HepG2 (cell line): ENCODE measurements at regions not wholly inside any gene's neighbourhood (a gene's known extent, or its start where the extent isn't known, plus 50 kb on each side); places are given as distances from the start of the nearest gene placed in this dataset.
"Not testable (repeated sequence)": the region's sequence is repeated elsewhere in the genome, so short reads cannot be mapped to it uniquely, and the experiment has no call there.

Experiments used
- ATAC-seq: fragments of 200-7000 bp; cut with Tn5 transposase; 3 replicates; pipeline ENCODE4 v1.9.1; 2020; ENCODE audit warnings: mild to moderate bottlenecking, moderate library complexity
- BruUV-seq: library from RNA; stranded (reverse); fragments of 400-500 nt; replicated peaks from 2 replicates; lab custom pipeline; 2021; lab: Mats Ljungman, UMichigan
- CTCF ChIA-PET: fragments of 300-600 bp; formaldehyde crosslinking; extraction: SDS; loops from one replicate; lab custom pipeline; 2021; ENCODE audit warnings: low total read pairs, inconsistent platforms, low intra/inter-chr PET ratio; lab: Yijun Ruan, JAX
- POLR2A ChIA-PET: fragments of 350-600 bp; sonication (Branson Sonifier 250); formaldehyde crosslinking; loops from one replicate; lab custom pipeline; 2020; ENCODE audit warnings: antibody characterized with exemption, inconsistent platforms; lab: Yijun Ruan, JAX
- DNase-seq: peaks from one replicate; pipeline ENCODE4 v3.0.0-alpha.2; 2015; ENCODE audit warnings: low spot score
- FAIRE-seq: peaks from 3 replicates; lab custom pipeline; 2011; peaks lifted over from hg19 to GRCh38; lab: Jason Lieb, UNC
- H2AFZ ChIP-seq: one replicate; pipeline ENCODE4 v1.6.1; 2011; ENCODE audit warnings: low read length, inconsistent platforms
- H3K27ac ChIP-seq: fragments of 300-600 bp; 3 replicates; pipeline ENCODE4 v1.8.0; 2011; ENCODE audit warnings: mixed run types, mild to moderate bottlenecking, mixed read lengths, low read length, inconsistent platforms; ENCODE audit not compliant: insufficient read depth; ENCODE audit errors: extremely low read length
- H3K27me3 ChIP-seq, 2 experiments: fragments of 200-600 bp in 1 of 2; 2 replicates in 1 of 2; 3 replicates in 1 of 2; pipeline versions ENCODE4 v1.6.0 to v1.8.0; 2011; ENCODE audit warnings: low read length in 2 of 2, mild to moderate bottlenecking in 2 of 2, moderate library complexity in 2 of 2, inconsistent platforms in 1 of 2; ENCODE audit not compliant: insufficient read depth in 2 of 2, control insufficient read depth in 1 of 2
- H3K36me3 ChIP-seq, 2 experiments: fragments of 200-600 bp in 1 of 2; replicated peaks in 1 of 2; 2 replicates in 1 of 2; 3 replicates in 1 of 2; pipeline versions ENCODE4 v1.5.1 to v1.8.0; 2011; ENCODE audit warnings: low read length in 2 of 2, inconsistent platforms in 1 of 2; ENCODE audit not compliant: insufficient read depth in 2 of 2, control insufficient read depth in 1 of 2
- H3K4me1 ChIP-seq: 2 replicates; pipeline ENCODE4 v1.5.1; 2012; ENCODE audit warnings: low read length, inconsistent platforms; ENCODE audit not compliant: insufficient read depth
- H3K4me2 ChIP-seq: 2 replicates; pipeline ENCODE4 v1.6.0; 2011; ENCODE audit warnings: low read depth, low read length, inconsistent platforms
- H3K4me3 ChIP-seq, 3 experiments: fragments of 200-600 bp in 1 of 3; sonication (generic), shearing (Covaris generic) in 1 of 3; replicated peaks in 1 of 3; 2 replicates each; pipeline ENCODE4 v1.5.1; 2011 to 2016; ENCODE audit warnings: low read length in 3 of 3, inconsistent platforms in 2 of 3, low read depth in 2 of 3, mild to moderate bottlenecking in 2 of 3, control low read depth in 1 of 3, mixed read lengths in 1 of 3; ENCODE audit not compliant: insufficient read depth in 1 of 3
- H3K79me2 ChIP-seq: one replicate; pipeline ENCODE4 v1.6.1; 2011; ENCODE audit warnings: low read length, inconsistent platforms; ENCODE audit not compliant: insufficient read depth
- H3K9ac ChIP-seq: 2 replicates; pipeline ENCODE4 v1.6.0; 2011; ENCODE audit warnings: mild to moderate bottlenecking, low read depth, low read length, inconsistent platforms; ENCODE audit not compliant: insufficient read depth
- H3K9me3 ChIP-seq: 2 replicates; pipeline ENCODE4 v1.5.1; 2012; ENCODE audit warnings: mild to moderate bottlenecking, low read length
- H4K20me1 ChIP-seq: 2 replicates; pipeline ENCODE4 v1.6.0; 2011; ENCODE audit warnings: inconsistent platforms, mild to moderate bottlenecking, low read length, moderate library complexity; ENCODE audit not compliant: insufficient read depth
- ATF1 ChIP-seq: IDR thresholded peaks from 2 replicates; pipeline ENCODE4 v1.6.1; 2016; ENCODE audit warnings: mild to moderate bottlenecking, control low read depth
- HNRNPK ChIP-seq: fragments of 200-400 bp; formaldehyde crosslinking; IDR thresholded peaks from 2 replicates; pipeline ENCODE4 v1.6.1; 2018; ENCODE audit warnings: low read length, low read depth, moderate library complexity, mild to moderate bottlenecking; ENCODE audit not compliant: poor library complexity, severe bottlenecking
- JUN ChIP-seq: sonication (generic); formaldehyde crosslinking; IDR thresholded peaks from 2 replicates; pipeline ENCODE4 v1.4.0; 2020; ENCODE audit warnings: mild to moderate bottlenecking, missing genetic modification reagents
- KDM1A ChIP-seq: IDR thresholded peaks from 2 replicates; pipeline ENCODE4 v1.6.1; 2016; ENCODE audit warnings: missing compliant biosample characterization
- NCOR1 ChIP-seq: fragments of 200-600 bp; sonication (generic); IDR thresholded peaks from 2 replicates; pipeline ENCODE4 v1.7.0; 2017; ENCODE audit warnings: antibody characterized with exemption, low read length, borderline replicate concordance
- REL ChIP-seq: sonication (generic); formaldehyde crosslinking; conservative IDR thresholded peaks from 2 replicates; pipeline ENCODE4 v1.8.0; 2022; ENCODE audit warnings: mild to moderate bottlenecking, missing genetic modification reagents, moderate library complexity
- TOE1 ChIP-seq: sonication (generic); formaldehyde crosslinking; IDR thresholded peaks from 2 replicates; pipeline ENCODE4 v1.4.0; 2020; ENCODE audit warnings: mild to moderate bottlenecking, missing genetic modification reagents
- ZBTB20 ChIP-seq: sonication (generic); formaldehyde crosslinking; IDR thresholded peaks from 2 replicates; pipeline ENCODE4 v1.8.1; 2023; ENCODE audit warnings: missing genetic modification reagents, low read depth, mild to moderate bottlenecking, borderline replicate concordance
- ZKSCAN1 ChIP-seq: fragments of 150-350 bp; IDR thresholded peaks from 2 replicates; pipeline ENCODE4 v1.6.1; 2014; ENCODE audit warnings: low read length
- ZNF260 ChIP-seq: sonication (generic); formaldehyde crosslinking; IDR thresholded peaks from 2 replicates; pipeline ENCODE4 v1.4.0; 2020; ENCODE audit warnings: missing genetic modification reagents, low read depth, mild to moderate bottlenecking, borderline replicate concordance
- ZNF607 ChIP-seq: sonication (generic); formaldehyde crosslinking; IDR thresholded peaks from 2 replicates; pipeline ENCODE4 v1.5.1; 2020; ENCODE audit warnings: missing genetic modification reagents, mild to moderate bottlenecking, borderline replicate concordance
- ZNF878 ChIP-seq: sonication (generic); formaldehyde crosslinking; IDR thresholded peaks from 2 replicates; pipeline ENCODE4 v1.8.1; 2023; ENCODE audit warnings: mild to moderate bottlenecking, missing genetic modification reagents, moderate library complexity
- ZNF879 ChIP-seq: sonication (generic); formaldehyde crosslinking; IDR thresholded peaks from 2 replicates; pipeline ENCODE4 v1.8.1; 2023; ENCODE audit warnings: missing genetic modification reagents
- ZSCAN25 ChIP-seq: sonication (generic); formaldehyde crosslinking; IDR thresholded peaks from 2 replicates; pipeline ENCODE4 v1.8.0; 2022; ENCODE audit warnings: mild to moderate bottlenecking, missing genetic modification reagents
- ZSCAN9 ChIP-seq: IDR thresholded peaks from 2 replicates; pipeline ENCODE4 v1.6.1; 2016; ENCODE audit warnings: borderline replicate concordance
- WGBS: methylation state at CpG from one replicate; pipeline ENCODE4 v1.1.6; 2017; ENCODE audit warnings: low lambda C conversion rate; 5-methylcytosine and 5-hydroxymethylcytosine counted together
- in situ Hi-C: cut with HindIII; loops from 2 replicates; pipeline ENCODE4 v1.10.0; 2017; ENCODE audit warnings: low pct_unique_long_range_greater_than_20kb; ENCODE audit not compliant: extremely low pct_ligation_motif_present
- intact Hi-C: fragments of 100-400 bp; cut with micrococcal nuclease; formaldehyde crosslinking; loops from one replicate; pipeline ENCODE4 v1.10.0; 2022; ENCODE audit not compliant: unreplicated experiment

GRCh38 chr2:184327805-184328204 is 270.5 kb upstream of the ZNF804A start:
- not testable (repeated sequence) for H3K4me1 ChIP-seq, H3K27ac ChIP-seq, H3K36me3 ChIP-seq
- TF ChIP-seq HNRNPK: peak; percentile 70
- TF ChIP-seq, all 625 proteins: peak for 1; not testable (repeated sequence) for 624
- H3K4me3 ChIP-seq, BruUV-seq, H3K9ac ChIP-seq, DNase-seq, H3K9me3 ChIP-seq, CTCF ChIA-PET, FAIRE-seq, H3K27me3 ChIP-seq, H4K20me1 ChIP-seq, H3K79me2 ChIP-seq, H2AFZ ChIP-seq, POLR2A ChIA-PET, in situ Hi-C loops, intact Hi-C loops, H3K4me2 ChIP-seq: not testable (repeated sequence)
- ATAC-seq: peak; percentile 40; the same call in 2 of the 3 replicates
- WGBS: 15% methylated on average over 15 of the region's 30 CpGs

- FAIRE-seq, in situ Hi-C loops, H3K4me1 ChIP-seq, H3K9ac ChIP-seq, H3K4me2 ChIP-seq, H2AFZ ChIP-seq, H3K9me3 ChIP-seq, H3K36me3 ChIP-seq, ATAC-seq, CTCF ChIA-PET, intact Hi-C loops, H3K79me2 ChIP-seq, H3K27ac ChIP-seq, BruUV-seq, DNase-seq, H3K4me3 ChIP-seq, H4K20me1 ChIP-seq, H3K27me3 ChIP-seq, POLR2A ChIA-PET: not testable (repeated sequence)
- WGBS: 64% methylated on average over 18 of the region's 18 CpGs
Observed at GRCh38 chr2:184330561-184330960, 267.8 kb upstream of the ZNF804A start.

GRCh38 chr2:184336688-184337087 is 261.6 kb upstream of the ZNF804A start:
- no TSS peak for BruUV-seq
- intact Hi-C loops: no loop called here

More at GRCh38 chr2:184336688-184337087, 261.6 kb upstream of the ZNF804A start:
- H3K9ac ChIP-seq: no peak overlapping the region
- ChIA-PET POLR2A (no interaction called here), CTCF (no interaction called here)
- no peaks in the 10 kb centered on the region for H4K20me1 ChIP-seq
- no peak overlapping the region for H3K4me3 ChIP-seq
- DNase-seq (no peak), ATAC-seq (no peak), FAIRE-seq (no peak)
- no peaks in the 10 kb centered on the region for H3K79me2 ChIP-seq
- no peaks in the 10 kb centered on the region for H3K27me3 ChIP-seq
- TF ChIP-seq ZNF878 (CRISPR knock-in tag) (no peak), REL (no peak), ATF1 (CRISPR knock-in tag) (no peak), ZBTB20 (no peak), JUN (CRISPR knock-in tag) (no peak), ZSCAN9 (CRISPR knock-in tag) (no peak), KDM1A (CRISPR knock-in tag) (no peak), TOE1 (no peak), ZNF260 (CRISPR knock-in tag) (no peak), ZKSCAN1 (no peak), ZSCAN25 (CRISPR knock-in tag) (no peak), NCOR1 (no peak), ZNF607 (CRISPR knock-in tag) (no peak), ZNF879 (CRISPR knock-in tag) (no peak)
- H3K9me3 ChIP-seq: no peaks in the 10 kb centered on the region
- H3K36me3 ChIP-seq: no peaks in the 10 kb centered on the region
- H2AFZ ChIP-seq: no peak overlapping the region
- in situ Hi-C loops: no loop called here
- H3K4me1 ChIP-seq: no peaks in the 10 kb centered on the region
- WGBS: 0% methylated on average over 1 of the region's 1 CpG
- no peak overlapping the region for H3K4me2 ChIP-seq
- H3K27ac ChIP-seq: no peak overlapping the region
